NCI-H2227 (cell line): ENCODE measurements at regions not wholly inside any gene's neighbourhood (a gene's known extent, or its start where the extent isn't known, plus 50 kb on each side); places are given as distances from the start of the nearest gene placed in this dataset.

Experiments
- DNase-seq: peaks from one replicate; lab custom pipeline; 2025; ENCODE audit not compliant: unreplicated experiment; lab: John Stamatoyannopoulos, UW

DNA sequence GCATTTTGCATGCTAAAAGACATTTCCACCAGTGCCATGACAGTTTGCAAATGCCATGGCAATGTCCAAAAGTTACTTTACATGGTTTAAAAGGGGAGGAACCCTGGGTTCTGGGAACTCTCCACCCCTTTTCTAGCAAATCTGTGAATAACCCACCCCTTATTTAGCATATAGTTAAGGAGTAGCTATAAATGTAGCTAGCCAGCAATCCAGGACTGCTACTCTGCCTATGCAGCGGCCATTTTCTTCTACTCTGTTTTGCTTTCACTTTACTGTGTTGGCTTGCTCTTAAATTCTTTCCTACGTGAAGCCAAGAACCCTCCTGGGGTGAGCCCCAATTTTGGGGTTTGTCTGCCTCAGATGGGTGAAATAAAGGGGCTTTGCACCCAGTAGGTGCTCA is 141.0 kb downstream of the PTPN11 start:
- DNase-seq = no peak

DNA sequence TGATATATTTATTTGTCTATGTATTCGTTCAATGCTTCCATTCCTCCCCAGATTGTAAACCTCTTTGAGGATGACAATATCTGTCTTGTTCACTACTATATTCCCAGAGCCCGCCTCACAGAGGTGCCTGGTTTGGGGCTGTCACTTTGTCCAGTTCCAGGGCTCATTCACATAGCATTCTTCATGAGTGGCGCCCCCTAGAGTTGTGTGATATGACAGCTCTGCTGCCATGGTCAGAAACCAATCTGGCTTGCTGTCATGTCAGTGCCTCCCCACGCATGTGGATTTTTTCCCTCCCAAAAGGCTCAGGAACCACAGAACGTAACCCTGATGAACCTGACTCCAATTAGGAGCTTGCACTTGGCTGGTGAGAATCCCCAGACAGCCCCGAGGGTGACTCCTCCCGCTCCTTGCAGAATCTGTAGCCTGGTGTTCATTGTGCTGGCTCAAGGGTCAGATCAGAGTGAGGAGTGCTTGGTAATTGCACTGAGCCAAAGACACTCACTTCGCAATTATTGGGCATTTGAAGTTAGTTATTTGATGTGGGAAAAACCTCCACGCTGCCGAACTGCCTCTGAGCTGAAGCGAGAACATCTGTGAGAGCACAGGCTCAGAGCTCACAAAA is 145.5 kb downstream of the PTPN11 start:
- peak; percentile 82 for DNase-seq

- DNase-seq = no peak
These were observed 149.9 kb downstream of the PTPN11 start for GRCh38 chr12:112568641-112569040.

GRCh38 chr12:112570096-112570495 is 151.3 kb downstream of the PTPN11 start:
- no peak for DNase-seq

DNA sequence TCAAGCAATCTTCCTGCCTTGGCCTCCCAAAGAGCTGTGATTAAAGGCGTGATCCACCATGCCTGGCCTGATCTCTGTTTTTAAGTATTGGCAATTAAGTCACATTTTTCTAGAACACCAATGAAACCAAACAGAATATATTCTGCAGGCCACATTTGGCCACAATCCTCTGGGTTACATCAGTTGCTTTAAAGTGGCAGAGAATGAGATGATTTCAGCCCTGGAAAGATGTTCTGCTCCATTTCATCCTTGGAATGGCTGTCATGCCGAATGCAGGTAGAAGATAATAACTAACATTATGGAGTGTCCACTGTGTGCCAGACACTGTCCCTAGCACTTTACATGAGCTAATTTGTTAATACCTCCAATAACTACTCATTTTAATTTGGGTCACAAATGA is 154.4 kb downstream of the PTPN11 start:
- no peak for DNase-seq

DNA sequence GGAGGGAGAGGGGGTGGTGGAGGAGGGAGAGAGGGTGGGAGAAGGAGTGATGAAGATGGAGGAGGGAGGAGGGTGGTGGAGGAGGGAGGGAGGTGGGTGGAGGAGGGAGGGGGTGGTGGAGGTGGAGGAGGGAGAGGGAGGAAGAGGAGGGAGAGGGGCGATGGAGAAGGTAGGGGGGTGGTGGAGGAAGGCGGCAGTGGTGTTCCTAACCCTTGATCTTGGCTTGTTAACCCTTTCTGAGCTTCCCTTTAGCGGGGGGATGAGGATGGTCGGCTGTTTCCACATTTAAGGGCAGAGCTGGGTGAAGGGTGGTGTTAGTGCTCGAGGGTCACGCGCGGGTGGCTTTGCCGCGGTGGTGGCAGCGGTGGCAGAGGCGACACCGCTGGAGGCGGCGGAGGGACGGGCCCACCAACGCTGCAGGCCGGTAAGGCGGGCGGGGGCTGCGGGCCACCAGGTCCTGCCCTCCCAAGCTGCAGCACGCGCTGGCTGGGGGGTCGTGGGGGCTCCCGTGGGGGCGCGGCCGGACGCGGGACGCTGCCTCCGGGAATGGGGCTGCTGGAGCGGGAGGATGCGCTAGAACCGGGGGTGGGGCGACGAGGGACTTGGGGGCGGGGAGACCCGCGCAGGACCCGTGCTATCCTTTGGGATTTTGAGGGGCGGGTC is 156.3 kb downstream of the PTPN11 start:
- no peak for DNase-seq

DNA sequence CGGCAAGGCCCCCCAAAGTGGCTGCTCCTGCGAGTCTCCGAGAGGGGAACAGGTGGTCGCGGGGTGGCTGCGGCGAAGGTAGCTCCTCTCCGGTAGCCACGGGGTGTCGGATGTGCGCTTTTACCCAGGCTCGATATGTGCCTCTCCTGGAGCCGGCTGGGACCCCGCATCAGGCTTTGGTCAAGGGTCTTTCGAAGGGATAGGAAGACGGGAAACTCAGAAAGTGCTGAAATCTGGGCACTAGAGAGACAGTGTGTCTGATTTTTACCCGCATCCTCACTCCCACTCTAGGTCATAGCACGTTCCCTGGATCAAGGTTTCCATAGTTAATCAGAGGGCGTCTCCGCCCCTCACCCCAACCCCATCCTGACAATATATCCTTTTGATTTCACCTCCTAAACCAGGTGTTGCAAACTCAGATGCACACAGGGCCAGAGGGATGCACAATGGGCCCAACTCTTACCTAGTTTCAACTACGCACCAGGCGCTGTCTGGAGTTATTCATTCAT is 156.9 kb downstream of the PTPN11 start:
- no peak for DNase-seq

- DNase-seq = no peak
These were observed 159.0 kb downstream of the PTPN11 start for GRCh38 chr12:112577473-112578329.

GRCh38 chr12:112584266-112584722 is 165.5 kb downstream of the PTPN11 start:
- DNase-seq = peak; percentile 75

DNA sequence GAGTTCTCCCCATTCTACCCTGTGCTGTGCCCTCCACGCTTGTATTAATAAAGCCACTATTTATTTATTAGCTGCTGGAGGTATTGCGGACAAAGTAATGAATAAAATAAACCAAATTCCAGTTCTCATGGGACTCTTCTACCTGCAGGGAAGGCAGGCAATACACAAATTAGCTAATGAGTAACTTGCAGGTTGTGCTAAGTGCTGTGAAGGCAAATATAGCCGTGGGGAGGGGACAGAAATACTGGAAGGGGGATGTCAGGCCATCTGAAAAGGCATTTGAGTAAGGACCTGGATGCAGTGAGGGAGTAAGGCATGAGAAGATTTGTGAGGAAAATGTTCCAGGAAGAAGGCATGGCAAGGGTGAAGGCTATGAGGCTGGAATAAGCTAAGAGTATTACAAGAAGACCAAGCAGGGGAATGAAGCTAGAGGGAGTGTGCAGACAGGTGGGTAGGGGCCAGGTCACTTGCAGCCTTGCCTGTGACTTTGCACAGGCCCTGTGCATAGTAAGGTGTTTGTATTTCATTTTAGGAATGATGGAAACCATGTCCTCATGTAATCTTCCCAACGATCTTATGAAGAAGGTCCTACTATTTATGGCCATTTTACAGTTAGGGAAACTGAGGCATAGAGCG is 167.5 kb downstream of the PTPN11 start:
- DNase-seq = no peak

- no peak for DNase-seq
These were observed 170.5 kb downstream of the PTPN11 start for GRCh38 chr12:112589275-112589674.

DNA sequence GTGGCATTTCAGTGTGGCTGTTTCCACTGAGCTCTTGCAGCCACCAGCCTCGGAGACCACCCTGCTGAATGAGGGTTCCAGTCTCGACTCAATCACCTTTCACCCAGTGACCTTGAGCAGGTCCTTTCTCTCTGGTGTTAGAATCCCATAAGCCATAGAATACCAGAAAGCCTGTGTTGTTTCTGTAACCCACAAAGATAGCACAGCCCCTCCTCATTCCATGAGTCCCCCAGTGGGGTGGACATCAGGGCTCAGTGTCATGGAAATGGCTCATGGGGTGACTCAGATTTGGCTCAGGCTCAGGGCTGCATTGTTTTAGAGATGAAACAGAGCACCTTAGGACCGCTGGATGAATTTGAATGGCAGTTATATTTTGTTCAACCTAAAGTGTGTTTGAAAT is 171.5 kb downstream of the PTPN11 start:
- DNase-seq = no peak

GRCh38 chr12:112591488-112591887 is 172.7 kb downstream of the PTPN11 start:
- DNase-seq = no peak

DNA sequence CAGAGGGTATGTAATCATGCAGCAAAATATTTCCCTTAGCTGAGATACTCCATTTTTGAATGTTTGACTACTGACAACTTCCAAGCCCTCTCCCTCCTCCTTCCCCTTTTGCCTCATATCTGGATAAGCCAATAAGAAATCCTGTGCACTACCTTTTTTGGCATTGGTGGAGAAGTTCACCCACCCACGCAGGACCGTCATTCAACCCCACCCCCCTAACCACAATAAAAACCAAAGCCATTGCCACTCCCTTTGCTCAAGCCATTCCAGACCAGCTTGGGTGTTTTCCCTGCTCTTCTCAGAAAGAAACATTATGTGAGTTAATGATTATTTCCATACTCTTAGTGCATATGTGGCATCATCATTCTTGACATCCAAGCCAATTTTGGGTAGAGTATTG is 176.7 kb downstream of the PTPN11 start:
- no peak for DNase-seq

- no peak for DNase-seq
These were observed 179.2 kb downstream of the PTPN11 start for GRCh38 chr12:112597986-112598385.

DNA sequence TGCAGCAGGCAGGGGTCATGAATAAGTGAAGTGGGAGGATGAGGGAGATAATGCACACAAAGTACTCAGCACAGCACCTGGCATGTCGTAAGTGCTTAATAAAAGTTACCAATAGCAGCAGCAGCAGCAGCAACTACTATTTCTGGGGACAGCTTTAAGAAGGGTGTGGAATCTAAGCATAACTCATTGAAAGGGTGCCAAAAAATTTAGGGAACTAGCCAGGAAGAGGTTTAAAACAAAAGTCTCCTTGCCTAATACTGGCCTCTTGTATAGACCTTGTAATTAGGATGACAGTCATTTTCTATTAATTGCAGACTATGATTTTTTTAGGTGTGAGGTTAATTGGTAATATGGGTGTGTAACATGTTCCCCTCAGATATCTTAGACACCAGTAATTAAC is 179.9 kb downstream of the PTPN11 start:
- DNase-seq = no peak

DNA sequence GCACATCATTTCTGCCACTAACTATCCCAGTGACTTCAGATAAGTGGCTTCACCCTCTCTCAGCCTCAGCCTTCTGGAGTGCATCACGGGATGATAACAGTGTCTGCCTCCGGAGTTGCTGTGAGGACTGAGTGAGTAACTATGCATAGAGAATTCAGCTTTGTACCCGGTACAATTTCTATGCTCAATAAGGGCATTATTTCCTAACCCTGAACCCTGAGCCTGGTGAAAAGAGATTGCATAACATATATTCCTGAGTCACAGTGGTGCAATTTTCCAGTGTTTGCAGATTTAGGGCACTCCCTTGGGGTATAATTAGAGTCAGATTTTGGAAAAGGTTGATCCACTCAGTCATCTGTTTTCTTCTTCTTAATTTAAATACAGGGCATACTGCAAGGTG is 181.1 kb downstream of the PTPN11 start:
- DNase-seq = no peak

DNA sequence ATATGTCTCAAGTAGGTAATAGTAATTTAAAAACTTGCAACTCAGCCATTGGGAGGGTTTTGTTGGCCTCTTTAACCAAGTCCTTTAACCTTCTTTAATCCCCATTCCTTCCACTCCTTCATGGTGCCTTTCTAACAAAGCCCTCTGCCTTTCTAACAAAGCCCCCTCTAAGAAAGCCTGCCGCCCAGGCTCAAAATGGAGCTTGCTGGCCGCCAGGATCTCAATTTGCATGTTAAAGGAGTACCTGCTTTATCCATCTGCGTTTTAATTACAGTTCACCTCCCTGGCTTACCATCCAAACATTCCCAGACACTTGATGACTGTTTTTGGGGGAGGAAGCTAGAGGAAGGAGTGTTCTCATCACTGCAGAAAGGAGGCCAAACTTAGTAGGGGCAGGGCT is 183.4 kb downstream of the PTPN11 start:
- no peak for DNase-seq

DNA sequence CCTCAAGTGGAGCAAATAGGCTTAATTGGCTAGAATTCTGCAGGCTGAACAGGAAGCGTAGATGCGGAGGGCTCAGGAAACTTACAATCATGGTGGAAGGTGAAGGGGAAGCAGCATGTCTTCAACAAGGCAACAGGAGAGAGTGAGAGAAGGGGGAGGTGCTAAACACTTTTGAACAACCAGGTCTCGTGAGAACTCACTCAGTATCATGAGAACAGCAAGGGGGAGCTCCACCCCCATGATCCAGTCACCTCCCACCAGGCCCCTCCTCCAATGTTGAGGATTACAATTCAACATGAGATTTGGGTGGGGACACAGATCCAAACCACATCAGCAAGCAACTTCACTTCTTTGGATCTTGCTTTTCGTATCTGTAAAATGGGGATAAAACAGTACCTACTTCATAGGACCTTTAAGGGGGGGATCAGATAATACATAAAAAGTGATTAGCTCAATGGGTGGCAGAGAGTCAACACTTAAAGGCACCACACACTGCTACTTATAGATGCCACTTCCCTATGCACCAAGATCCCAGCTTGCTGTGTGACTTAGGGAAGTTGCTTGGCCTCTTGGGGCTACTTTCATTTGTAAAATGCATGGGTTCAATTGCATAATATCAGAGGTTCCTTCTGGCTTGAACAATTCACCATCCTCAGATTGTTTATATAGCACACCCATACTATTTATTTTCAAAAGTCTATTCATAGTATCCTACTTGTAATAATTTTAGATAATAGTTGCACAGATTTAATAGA is 184.8 kb upstream of the RPH3A start:
- no peak for DNase-seq

- DNase-seq = no peak
These were observed 184.1 kb upstream of the RPH3A start for GRCh38 chr12:112607427-112607826.

- peak; percentile 57 for DNase-seq
These were observed 179.6 kb upstream of the RPH3A start for GRCh38 chr12:112611908-112612307.
